Omental fat pad (tissue), 3 donors: ENCODE measurements at regions not wholly inside any gene's neighbourhood (a gene's known extent, or its start where the extent isn't known, plus 50 kb on each side); places are given as distances from the start of the nearest gene placed in this dataset.

Experiments used
- ATAC-seq: fragments of 150-250 bp; one replicate; pipeline ENCODE4 v1.9.1; 2016; ENCODE audit warnings: mild to moderate bottlenecking, moderate library complexity; ENCODE audit not compliant: low FRiP score
- DNase-seq: peaks from one replicate; pipeline ENCODE4 v3.0.0-alpha.2; 2019; ENCODE audit warnings: low spot score
- CTCF ChIP-seq, 3 donors: fragments of 450-650 bp; IDR thresholded peaks; one replicate each; pipeline ENCODE4 v1.5.1; 2016 to 2017; ENCODE audit warnings: antibody characterized with exemption in 3 of 3, mild to moderate bottlenecking in 3 of 3, moderate library complexity in 2 of 3

GRCh38 chr18:60676815-60677214 lies 304.2 kb upstream of the MC4R start:
- no peak for TF ChIP-seq CTCF (IDR thresholded peaks at IDR 0.05)
- no peak for ATAC-seq
- no peak for DNase-seq

DNA sequence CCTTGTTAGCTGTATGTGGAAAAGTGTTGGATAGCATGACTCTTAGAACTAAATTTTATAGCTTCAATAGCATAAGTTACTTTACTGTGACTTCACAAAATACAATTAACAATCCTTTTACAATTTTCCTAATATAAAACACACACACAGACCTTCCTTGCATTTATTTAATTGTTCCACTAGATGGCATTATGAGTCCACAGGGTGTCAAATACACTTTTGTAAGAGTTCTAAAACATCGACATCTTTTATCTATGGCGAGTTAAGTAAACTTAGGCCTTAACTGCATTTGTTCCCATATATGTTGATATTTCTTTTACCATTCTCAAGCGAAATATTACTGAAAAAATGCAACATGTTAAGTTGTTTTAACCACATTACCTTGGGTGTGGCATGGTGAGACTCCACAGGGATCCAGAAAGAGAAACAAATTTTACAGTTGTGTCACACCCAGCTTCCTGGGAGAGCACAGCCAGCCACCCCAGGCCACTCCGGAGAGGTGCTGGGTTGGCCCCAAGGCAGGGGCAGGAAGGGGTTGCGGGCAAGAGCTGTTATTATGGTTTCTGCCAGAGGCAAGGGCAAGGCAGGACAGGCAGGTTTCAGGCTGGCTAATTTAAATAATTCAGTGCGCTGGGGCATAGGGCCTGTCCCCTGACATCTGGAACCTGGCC lies 312.4 kb upstream of the MC4R start:
- no peak for ATAC-seq
- no peak for DNase-seq
- TF ChIP-seq CTCF (IDR thresholded peaks at IDR 0.05), result no peak

- no peak for DNase-seq
- no peak for TF ChIP-seq CTCF (IDR thresholded peaks at IDR 0.05)
- ATAC-seq, result no peak
Measured at GRCh38 chr18:60686142-60686541, 313.6 kb upstream of the MC4R start.

DNA sequence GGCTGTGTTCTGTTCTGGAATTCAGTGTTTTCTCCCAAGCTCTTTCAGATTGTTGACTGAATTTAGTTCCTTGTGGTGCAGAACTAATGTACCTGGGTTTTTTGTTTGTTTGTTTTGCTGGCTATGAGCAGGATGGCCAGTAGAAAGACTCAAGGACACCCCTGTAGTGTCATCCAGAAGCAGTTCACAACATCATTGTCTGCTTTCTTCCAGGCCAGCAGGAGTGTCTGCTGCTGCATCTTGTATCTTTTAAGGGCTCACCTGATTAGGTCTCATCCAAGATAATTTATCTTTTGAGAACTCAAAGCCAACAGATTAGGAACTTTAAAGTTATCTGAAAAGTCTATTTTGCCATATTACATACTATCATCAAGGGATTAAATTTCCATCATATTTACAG lies 318.5 kb upstream of the MC4R start:
- ATAC-seq, result no peak
- DNase-seq, result no peak
- TF ChIP-seq CTCF (IDR thresholded peaks at IDR 0.05), result no peak

GRCh38 chr18:60693426-60693825 lies 320.9 kb upstream of the MC4R start:
- ATAC-seq (no peak), DNase-seq (no peak)
- TF ChIP-seq CTCF (IDR thresholded peaks at IDR 0.05), result no peak

DNA sequence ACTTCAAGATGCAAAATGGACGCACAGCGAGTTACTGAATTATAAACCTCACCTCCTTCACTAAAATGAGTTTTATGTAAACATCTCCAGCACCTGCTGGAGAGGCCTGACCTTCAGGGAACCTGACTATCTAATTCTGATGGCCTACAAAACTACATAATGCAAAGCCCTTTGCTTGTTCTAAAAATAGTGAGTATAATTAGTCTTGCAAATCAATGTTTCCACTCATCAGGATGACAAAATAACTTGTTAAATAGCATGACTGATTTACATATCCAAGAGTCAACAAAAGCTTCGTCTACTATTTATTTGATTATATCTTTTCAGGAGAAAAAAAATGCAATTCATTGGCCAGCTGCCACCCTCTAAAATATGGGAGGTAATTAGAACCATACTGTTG lies 326.3 kb upstream of the MC4R start:
- TF ChIP-seq CTCF (IDR thresholded peaks at IDR 0.05), result no peak
- DNase-seq, result no peak
- no peak for ATAC-seq

DNA sequence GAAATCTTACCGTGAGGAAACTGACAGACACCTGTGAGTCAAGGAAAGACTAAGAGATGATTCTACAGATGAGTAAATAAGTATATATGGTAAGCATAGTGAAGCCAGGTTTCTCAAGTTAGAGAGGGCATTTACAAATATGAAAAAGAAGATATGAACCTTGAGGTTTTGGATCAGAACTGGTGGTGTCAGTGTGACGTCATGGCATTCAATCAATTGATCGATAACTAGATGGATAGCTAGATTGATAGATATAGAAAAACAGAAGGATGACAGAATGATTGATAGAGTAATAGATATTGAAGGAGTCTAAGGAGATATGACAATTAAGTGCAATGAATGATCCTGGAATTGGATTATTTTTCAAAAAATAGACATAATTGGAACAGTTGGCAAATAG lies 350.2 kb upstream of the MC4R start:
- no peak for TF ChIP-seq CTCF (IDR thresholded peaks at IDR 0.05)
- DNase-seq (no peak), ATAC-seq (no peak)
